BLaER1 (cell line): ENCODE measurements at regions not wholly inside any gene's neighbourhood (a gene's known extent, or its start where the extent isn't known, plus 50 kb on each side); places are given as distances from the start of the nearest gene placed in this dataset.

Experiments
- H3K27ac ChIP-seq: shearing (Covaris generic); formaldehyde crosslinking; 2 replicates; pipeline ENCODE4 v1.8.1; 2022
- H3K27me3 ChIP-seq: shearing (Covaris generic); formaldehyde crosslinking; 2 replicates; pipeline ENCODE4 v1.8.1; 2022
- H3K36me3 ChIP-seq: shearing (Covaris generic); formaldehyde crosslinking; 2 replicates; pipeline ENCODE4 v1.8.1; 2022
- H3K4me1 ChIP-seq: shearing (Covaris generic); formaldehyde crosslinking; 2 replicates; pipeline ENCODE4 v1.8.1; 2022
- H3K4me2 ChIP-seq: shearing (Covaris generic); formaldehyde crosslinking; 2 replicates; pipeline ENCODE4 v1.8.1; 2022
- H3K4me3 ChIP-seq: shearing (Covaris generic); formaldehyde crosslinking; 2 replicates; pipeline ENCODE4 v1.8.1; 2022
- H3K9ac ChIP-seq: shearing (Covaris generic); formaldehyde crosslinking; 2 replicates; pipeline ENCODE4 v1.8.1; 2022
- H3K9me3 ChIP-seq: shearing (Covaris generic); formaldehyde crosslinking; 2 replicates; pipeline ENCODE4 v1.8.1; 2022
- H4K20me1 ChIP-seq: shearing (Covaris generic); formaldehyde crosslinking; 2 replicates; pipeline ENCODE4 v1.8.1; 2022
- Cebpa-rat ChIP-seq: shearing (Covaris generic); IDR thresholded peaks from 2 replicates; pipeline ENCODE4 v1.8.1; 2022

DNA sequence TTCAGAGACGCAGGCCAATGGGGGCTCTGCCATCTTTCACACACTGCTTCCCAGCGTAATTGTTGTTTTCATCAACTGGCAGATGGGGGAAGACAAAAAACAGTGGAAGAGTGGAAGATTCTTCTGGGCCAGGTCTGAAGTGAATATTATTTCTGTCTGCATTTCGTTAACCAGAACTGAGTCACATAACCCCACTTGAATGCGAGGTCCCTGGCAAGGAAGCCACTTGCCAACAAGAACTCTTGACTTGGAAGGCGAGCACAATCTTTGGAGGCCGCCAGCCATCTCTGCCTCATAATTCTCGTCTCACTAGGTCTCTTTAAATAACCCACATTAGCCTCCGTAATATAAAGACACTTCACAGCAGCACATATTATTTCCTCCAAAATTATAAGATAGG lies 75.4 kb downstream of the CYB561 start:
- Histone ChIP-seq H3K9me3 (no peaks in the 10 kb centered on the region), H4K20me1 (no peaks in the 10 kb centered on the region), H3K36me3 (no peaks in the 10 kb centered on the region), H3K4me2 (no peak overlapping the region), H3K27ac (no peak overlapping the region), H3K4me3 (no peak overlapping the region), H3K4me1 (peaks cover 8% of the 10 kb centered on the region), H3K27me3 (no peaks in the 10 kb centered on the region), H3K9ac (no peak overlapping the region)
- no peak for TF ChIP-seq Cebpa-rat

DNA sequence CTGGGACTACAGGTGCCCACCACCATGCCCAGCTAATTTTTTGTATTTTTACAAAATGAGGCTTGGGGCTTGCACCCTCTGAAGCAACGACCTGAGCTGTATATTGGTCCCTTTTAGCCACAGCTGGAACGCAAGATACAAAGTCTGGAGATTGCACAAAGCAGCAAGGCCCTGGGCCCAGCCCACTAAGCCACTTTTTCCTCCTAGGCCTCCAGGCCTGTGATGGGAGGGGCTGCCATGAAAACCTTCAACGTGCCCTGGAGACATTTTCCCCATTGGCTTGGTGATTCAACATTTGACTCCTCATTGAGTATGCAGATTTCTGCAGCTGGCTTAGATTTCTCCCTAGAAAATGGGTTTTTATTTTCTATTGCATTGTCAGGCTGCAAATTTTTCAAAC lies 69.2 kb downstream of the CYB561 start:
- no peak overlapping the region for H3K9ac ChIP-seq
- H3K36me3 ChIP-seq: peaks cover 17% of the 10 kb centered on the region
- TF ChIP-seq Cebpa-rat: no peak
- no peak overlapping the region for H3K4me3 ChIP-seq
- H3K9me3 ChIP-seq: peaks cover 17% of the 10 kb centered on the region
- no peak overlapping the region for H3K27ac ChIP-seq
- H4K20me1 ChIP-seq: no peaks in the 10 kb centered on the region
- no peak overlapping the region for H3K4me2 ChIP-seq
- H3K4me1 ChIP-seq: no peaks in the 10 kb centered on the region; the same call in 1 of the 2 replicates
- H3K27me3 ChIP-seq: no peaks in the 10 kb centered on the region

DNA sequence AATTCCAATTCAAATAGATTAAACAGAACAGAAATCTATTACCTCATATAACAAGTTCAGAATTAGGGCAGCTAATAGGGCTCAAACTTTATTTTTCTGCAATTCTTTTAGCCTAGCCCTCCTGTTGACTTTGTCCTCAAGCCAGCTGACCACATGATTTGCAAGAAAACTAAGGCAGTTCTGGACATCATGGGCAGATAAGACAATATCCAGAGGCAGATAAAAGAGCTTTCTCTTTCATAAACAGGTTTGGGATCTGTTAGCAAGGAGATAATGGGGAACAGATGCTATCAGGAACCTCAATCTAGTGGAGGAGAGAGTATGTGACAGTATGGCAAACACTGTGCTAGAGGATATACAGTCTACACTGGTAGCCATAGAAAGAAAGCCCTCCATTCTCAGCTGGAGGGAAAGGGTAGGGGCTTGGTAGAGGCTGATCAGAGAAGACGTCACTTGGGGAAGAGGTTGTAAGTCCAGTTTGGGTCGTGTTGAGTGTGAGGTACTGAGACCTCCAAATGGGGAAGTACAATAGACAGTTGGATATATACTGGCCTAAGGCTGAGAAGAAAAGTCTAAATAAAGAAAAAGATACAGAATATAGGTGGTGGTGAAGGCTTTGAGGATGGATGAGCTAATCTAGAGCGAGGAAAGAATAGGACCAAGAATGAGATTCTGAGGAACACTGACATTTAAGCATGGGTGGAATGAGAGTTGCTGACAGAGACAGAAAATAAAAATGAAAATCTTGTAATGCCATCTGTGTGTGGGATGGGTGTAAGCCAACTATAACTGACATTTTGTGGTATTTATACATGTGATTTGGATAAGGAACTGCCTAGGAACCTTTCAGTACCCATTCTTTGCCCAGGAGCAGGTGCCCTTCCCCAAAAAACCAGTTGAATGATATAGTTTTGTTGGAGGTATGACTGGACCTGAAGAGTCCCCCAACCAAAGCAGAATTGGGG lies 67.4 kb downstream of the CYB561 start:
- Histone ChIP-seq H3K4me1 (no peaks in the 10 kb centered on the region; the same call in 1 of the 2 replicates), H3K27ac (no peak overlapping the region), H3K27me3 (no peaks in the 10 kb centered on the region), H3K4me3 (no peak overlapping the region), H3K9ac (no peak overlapping the region), H3K4me2 (no peak overlapping the region), H3K36me3 (peaks cover 17% of the 10 kb centered on the region), H3K9me3 (peaks cover 17% of the 10 kb centered on the region), H4K20me1 (no peaks in the 10 kb centered on the region)
- no peak for TF ChIP-seq Cebpa-rat

GRCh38 chr17:63379636-63380035 lies 66.5 kb downstream of the CYB561 start:
- Histone ChIP-seq H3K27ac (no peak overlapping the region), H3K4me1 (no peaks in the 10 kb centered on the region; the same call in 1 of the 2 replicates), H4K20me1 (no peaks in the 10 kb centered on the region), H3K4me3 (no peak overlapping the region), H3K36me3 (peaks cover 17% of the 10 kb centered on the region), H3K9me3 (peaks cover 17% of the 10 kb centered on the region), H3K27me3 (no peaks in the 10 kb centered on the region), H3K9ac (no peak overlapping the region), H3K4me2 (no peak overlapping the region)
- no peak for TF ChIP-seq Cebpa-rat

- H4K20me1 ChIP-seq: no peaks in the 10 kb centered on the region
- no peaks in the 10 kb centered on the region; the same call in 1 of the 2 replicates for H3K4me1 ChIP-seq
- H3K4me2 ChIP-seq: no peak overlapping the region
- no peak overlapping the region for H3K9ac ChIP-seq
- no peak for TF ChIP-seq Cebpa-rat
- no peaks in the 10 kb centered on the region for H3K27me3 ChIP-seq
- H3K36me3 ChIP-seq: peaks cover 17% of the 10 kb centered on the region
- H3K27ac ChIP-seq: no peak overlapping the region
- H3K9me3 ChIP-seq: peaks cover 17% of the 10 kb centered on the region
- no peak overlapping the region for H3K4me3 ChIP-seq
Measured at GRCh38 chr17:63381101-63381729, 64.9 kb downstream of the CYB561 start.

- no peak for TF ChIP-seq Cebpa-rat
- Histone ChIP-seq H3K4me2 (no peak overlapping the region), H3K27ac (no peak overlapping the region), H3K4me3 (no peak overlapping the region), H3K9ac (no peak overlapping the region), H3K27me3 (no peaks in the 10 kb centered on the region), H4K20me1 (no peaks in the 10 kb centered on the region), H3K4me1 (no peaks in the 10 kb centered on the region; the same call in 1 of the 2 replicates), H3K36me3 (peaks cover 13% of the 10 kb centered on the region), H3K9me3 (peaks cover 9% of the 10 kb centered on the region)
Measured at GRCh38 chr17:63382136-63382535, 64.0 kb downstream of the CYB561 start.
